ENCODE measurements at regions not wholly inside any gene's neighbourhood (a gene's known extent, or its start where the extent isn't known, plus 50 kb on each side); places are given as distances from the start of the nearest gene placed in this dataset.

GRCh38 chr6:12649325-12649724 is 67.2 kb upstream of the PHACTR1 start:
- H3K4me3 ChIP-seq (ENCODE audit: low read depth, low read length, poor library complexity, severe bottlenecking): no peak overlapping the region
- H3F3A ChIP-seq (ENCODE audit: insufficient read depth, low read length): no peaks in the 10 kb centered on the region
- H3K79me2 ChIP-seq (ENCODE audit: insufficient read depth, low read length): no peaks in the 10 kb centered on the region
- H3K4me1 ChIP-seq (ENCODE audit: insufficient read depth, low read length, severe bottlenecking): no peaks in the 10 kb centered on the region
- no peaks in the 10 kb centered on the region for H3K9me2 ChIP-seq (ENCODE audit: low read depth, low read length)
- H3K36me3 ChIP-seq (ENCODE audit: insufficient read depth, low read length): no peaks in the 10 kb centered on the region
- H3K27me3 ChIP-seq (ENCODE audit: insufficient read depth, low read length): no peaks in the 10 kb centered on the region
- H3K9ac ChIP-seq (ENCODE audit: low read length): no peak overlapping the region
- no peak for TF ChIP-seq CTCF (IDR thresholded peaks at IDR 0.05; ENCODE audit: low read length)
- TF ChIP-seq EZH2 (IDR thresholded peaks at IDR 0.05; ENCODE audit: borderline replicate concordance, low read length): no peak
- no peaks in the 10 kb centered on the region for H4K20me1 ChIP-seq (ENCODE audit: insufficient read depth, low read length)
- H3K4me2 ChIP-seq (ENCODE audit: low read length): no peak overlapping the region
- H2AFZ ChIP-seq (ENCODE audit: low read length): no peak overlapping the region
- H3K27ac ChIP-seq (ENCODE audit: low read depth, low read length, poor library complexity, severe bottlenecking): no peak overlapping the region
- no peaks in the 10 kb centered on the region for H3K9me3 ChIP-seq (ENCODE audit: low read length)

- Histone ChIP-seq H3K27me3 (ENCODE audit: insufficient read depth, low read length) (no peaks in the 10 kb centered on the region), H3K36me3 (ENCODE audit: insufficient read depth, low read length) (no peaks in the 10 kb centered on the region), H2AFZ (ENCODE audit: low read length) (no peak overlapping the region), H3K4me1 (ENCODE audit: insufficient read depth, low read length, severe bottlenecking) (no peaks in the 10 kb centered on the region), H3K4me2 (ENCODE audit: low read length) (no peak overlapping the region), H3K9me2 (ENCODE audit: low read depth, low read length) (no peaks in the 10 kb centered on the region), H3K9me3 (ENCODE audit: low read length) (no peaks in the 10 kb centered on the region), H3K4me3 (ENCODE audit: low read depth, low read length, poor library complexity, severe bottlenecking) (no peak overlapping the region), H3K79me2 (ENCODE audit: insufficient read depth, low read length) (no peaks in the 10 kb centered on the region), H3F3A (ENCODE audit: insufficient read depth, low read length) (no peaks in the 10 kb centered on the region), H4K20me1 (ENCODE audit: insufficient read depth, low read length) (no peaks in the 10 kb centered on the region), H3K9ac (ENCODE audit: low read length) (no peak overlapping the region), H3K27ac (ENCODE audit: low read depth, low read length, poor library complexity, severe bottlenecking) (no peak overlapping the region)
- TF ChIP-seq EZH2 (IDR thresholded peaks at IDR 0.05; ENCODE audit: borderline replicate concordance, low read length) (no peak), CTCF (IDR thresholded peaks at IDR 0.05; ENCODE audit: low read length) (no peak)
These were observed 63.1 kb upstream of the PHACTR1 start for GRCh38 chr6:12653486-12653885.

GRCh38 chr6:12654107-12654506 is 62.5 kb upstream of the PHACTR1 start:
- H3K9me3 ChIP-seq (ENCODE audit: low read length): no peaks in the 10 kb centered on the region

More at GRCh38 chr6:12654107-12654506, 62.5 kb upstream of the PHACTR1 start:
- no peaks in the 10 kb centered on the region for H3K27me3 ChIP-seq (ENCODE audit: insufficient read depth, low read length)
- H3K4me1 ChIP-seq (ENCODE audit: insufficient read depth, low read length, severe bottlenecking): no peaks in the 10 kb centered on the region
- TF ChIP-seq EZH2 (IDR thresholded peaks at IDR 0.05; ENCODE audit: borderline replicate concordance, low read length) (no peak), CTCF (IDR thresholded peaks at IDR 0.05; ENCODE audit: low read length) (no peak)
- H3K27ac ChIP-seq (ENCODE audit: low read depth, low read length, poor library complexity, severe bottlenecking): no peak overlapping the region
- no peak overlapping the region for H3K9ac ChIP-seq (ENCODE audit: low read length)
- no peaks in the 10 kb centered on the region for H3K79me2 ChIP-seq (ENCODE audit: insufficient read depth, low read length)
- no peaks in the 10 kb centered on the region for H4K20me1 ChIP-seq (ENCODE audit: insufficient read depth, low read length)
- no peak overlapping the region for H2AFZ ChIP-seq (ENCODE audit: low read length)
- no peaks in the 10 kb centered on the region for H3F3A ChIP-seq (ENCODE audit: insufficient read depth, low read length)
- no peak overlapping the region for H3K4me3 ChIP-seq (ENCODE audit: low read depth, low read length, poor library complexity, severe bottlenecking)
- no peaks in the 10 kb centered on the region for H3K9me2 ChIP-seq (ENCODE audit: low read depth, low read length)
- H3K36me3 ChIP-seq (ENCODE audit: insufficient read depth, low read length): no peaks in the 10 kb centered on the region
- no peak overlapping the region for H3K4me2 ChIP-seq (ENCODE audit: low read length)
